AG09309 (cell line): ENCODE measurements at regions not wholly inside any gene's neighbourhood (a gene's known extent, or its start where the extent isn't known, plus 50 kb on each side); places are given as distances from the start of the nearest gene placed in this dataset.

Source experiments
- DNase-seq: peaks from one replicate; pipeline ENCODE4 v3.0.0-alpha.2; 2010; ENCODE audit warnings: low read depth
- H3K4me3 ChIP-seq: 2 replicates; pipeline ENCODE4 v1.5.1; 2011; ENCODE audit warnings: mild to moderate bottlenecking, low read depth, low read length, moderate library complexity; ENCODE audit not compliant: control insufficient read depth
- CTCF ChIP-seq: IDR thresholded peaks from 2 replicates; pipeline ENCODE4 v1.5.1; 2011; ENCODE audit warnings: mild to moderate bottlenecking, low read depth, low read length, inconsistent platforms; ENCODE audit not compliant: insufficient read depth, control insufficient read depth; ENCODE audit errors: missing control alignments

GRCh38 chr9:80595192-80595591 is 1023.4 kb downstream of the TLE4 start:
- H3K4me3 ChIP-seq = no peak overlapping the region
- DNase-seq = no peak
- TF ChIP-seq CTCF = no peak

DNA sequence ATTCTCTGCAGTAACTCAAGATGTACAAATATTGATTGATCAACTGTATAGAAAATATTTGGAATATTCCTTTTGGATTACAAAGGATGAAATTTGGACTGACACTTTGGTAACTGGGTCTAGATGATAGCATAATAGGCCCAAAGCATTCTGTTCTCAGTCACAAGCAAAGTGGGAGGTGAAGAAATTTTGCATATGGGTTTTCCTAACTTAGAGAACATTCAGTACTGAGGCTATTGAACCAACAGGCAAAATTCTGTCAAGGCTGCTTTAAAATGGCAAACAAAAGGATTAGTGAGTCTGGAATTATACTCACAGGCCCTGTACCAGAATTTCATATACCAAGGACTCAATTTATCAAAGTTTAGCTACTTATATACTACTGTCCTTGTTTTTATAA is 1020.6 kb downstream of the TLE4 start:
- no peak overlapping the region for H3K4me3 ChIP-seq
- TF ChIP-seq CTCF = no peak
- DNase-seq = no peak

DNA sequence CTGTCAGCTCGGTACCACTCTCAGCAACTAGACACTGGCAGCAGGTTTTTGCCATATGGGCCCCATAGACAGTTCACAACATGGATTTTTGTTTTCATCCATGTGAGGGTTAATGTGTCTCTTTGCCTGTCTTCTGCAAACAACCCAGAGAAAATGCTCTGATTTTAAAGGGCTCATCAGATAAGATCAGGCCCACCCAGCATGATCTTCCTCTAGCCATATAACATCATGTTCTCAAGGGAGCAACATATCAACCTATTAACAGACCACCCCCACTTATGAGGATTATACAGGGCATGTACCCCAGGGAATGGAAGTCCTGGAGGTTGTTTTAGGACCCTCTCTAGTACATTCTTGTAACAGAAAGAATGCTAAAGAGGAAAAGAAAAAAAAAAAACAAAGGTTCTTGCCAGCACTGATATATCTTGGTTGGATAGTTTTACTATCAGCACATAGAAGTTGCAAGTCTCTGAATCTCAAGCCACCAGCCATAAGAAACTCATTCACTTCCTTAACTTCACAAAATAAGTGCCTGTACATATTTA is 1015.1 kb downstream of the TLE4 start:
- no peak for DNase-seq
- no peak for TF ChIP-seq CTCF
- H3K4me3 ChIP-seq = no peak overlapping the region

GRCh38 chr9:80571953-80572352 is 1000.2 kb downstream of the TLE4 start:
- no peak for TF ChIP-seq CTCF
- no peak overlapping the region for H3K4me3 ChIP-seq
- DNase-seq = no peak

DNA sequence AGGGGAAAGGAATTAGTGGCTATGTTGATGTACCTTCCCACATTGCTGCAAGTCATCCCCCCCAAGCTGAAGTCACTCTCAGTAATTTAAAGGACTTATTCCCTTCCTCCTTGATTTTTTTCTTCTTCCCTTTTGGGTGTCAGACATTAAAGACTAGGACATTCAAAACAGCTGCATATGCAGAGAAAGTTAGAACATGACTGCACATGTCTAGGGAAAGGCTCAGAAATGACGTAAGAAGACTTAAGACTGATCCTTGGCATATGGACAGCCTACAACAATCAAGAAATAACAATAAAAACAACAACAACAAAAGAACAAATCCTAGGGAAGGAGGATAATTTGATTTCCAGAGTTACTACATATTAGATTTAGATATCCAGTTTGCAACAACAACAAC is 997.5 kb downstream of the TLE4 start:
- TF ChIP-seq CTCF = no peak
- DNase-seq = no peak

DNA sequence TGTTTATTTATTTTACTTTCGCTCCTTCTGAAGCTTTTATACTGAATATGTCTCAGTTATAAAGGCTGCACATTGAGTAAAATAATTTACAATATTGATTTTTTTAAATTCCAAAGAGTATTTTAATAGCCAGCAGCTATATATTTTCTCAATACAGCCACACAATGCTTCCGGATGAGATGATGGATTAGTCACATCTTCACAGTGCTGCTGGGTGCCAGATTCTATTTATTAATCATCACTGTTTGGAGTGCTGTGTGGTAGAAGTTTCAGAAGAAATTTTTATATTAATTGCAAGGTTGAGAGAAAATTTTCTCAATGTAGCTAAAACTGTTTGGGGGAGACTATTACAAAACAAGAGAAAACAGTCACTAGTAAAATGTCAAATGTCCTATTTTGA is 989.8 kb downstream of the TLE4 start:
- TF ChIP-seq CTCF = no peak
- no peak for DNase-seq

More for the DNA sequence above, 997.5 kb downstream of the TLE4 start:
- no peak overlapping the region for H3K4me3 ChIP-seq

DNA sequence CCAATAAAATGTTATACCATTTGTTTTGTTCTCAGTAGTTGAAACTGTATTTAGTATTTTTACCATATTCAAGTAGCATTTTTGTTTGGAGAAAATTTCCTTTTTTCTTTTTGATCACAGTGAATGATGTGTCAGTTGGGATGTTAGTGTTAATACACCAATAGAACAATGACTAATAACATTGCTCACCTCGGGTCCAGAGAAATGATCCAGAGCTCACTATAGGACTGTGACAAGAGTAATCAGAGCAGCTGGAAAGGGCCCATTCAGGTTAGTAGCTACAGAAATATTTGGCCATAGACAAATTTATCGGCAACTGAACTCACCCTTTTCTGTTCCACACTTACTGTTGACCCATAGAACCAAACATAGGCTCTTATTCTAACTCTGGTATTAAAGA is 989.2 kb downstream of the TLE4 start:
- DNase-seq = no peak
- no peak for TF ChIP-seq CTCF
- no peak overlapping the region for H3K4me3 ChIP-seq

More for the DNA sequence above, 989.8 kb downstream of the TLE4 start:
- H3K4me3 ChIP-seq = no peak overlapping the region
